ENCODE measurements at regions not wholly inside any gene's neighbourhood (a gene's known extent, or its start where the extent isn't known, plus 50 kb on each side); places are given as distances from the start of the nearest gene placed in this dataset.
A peak's percentile ranks its signal among the peaks of the same experiment; 100 is the strongest.

- no peak for TF ChIP-seq CTCF (IDR thresholded peaks at IDR 0.05)
- peak overlapping the region; percentile 48 for H3K27ac ChIP-seq
- H3K36me3 ChIP-seq: no peaks in the 10 kb centered on the region
- peaks cover 6% of the 10 kb centered on the region for H3K4me1 ChIP-seq
- H3K27me3 ChIP-seq (ENCODE audit: low read depth): no peaks in the 10 kb centered on the region
- ATAC-seq: peak; percentile 73 to 78
- H3K4me3 ChIP-seq: no peak overlapping the region
- no peak for DNase-seq
- intact Hi-C loops (cut with DNase I): no loop called here
- H3K9me3 ChIP-seq: no peaks in the 10 kb centered on the region
Observed at GRCh38 chr10:62545160-62546066, 171.2 kb downstream of the ZNF365 start.

- no peak overlapping the region for H3K27ac ChIP-seq
- H3K4me1 ChIP-seq: peaks cover 6% of the 10 kb centered on the region
- no peak for ATAC-seq
- TF ChIP-seq CTCF (IDR thresholded peaks at IDR 0.05): no peak
- no peak overlapping the region for H3K4me3 ChIP-seq
- no peaks in the 10 kb centered on the region for H3K9me3 ChIP-seq
- no peak for DNase-seq
- H3K27me3 ChIP-seq (ENCODE audit: low read depth): no peaks in the 10 kb centered on the region
- intact Hi-C loops (cut with DNase I): no loop called here
- no peaks in the 10 kb centered on the region for H3K36me3 ChIP-seq
Observed at GRCh38 chr10:62548686-62549085, 174.5 kb downstream of the ZNF365 start.

GRCh38 chr10:62550173-62550572, 176.0 kb downstream of the ZNF365 start:
- no peak overlapping the region for H3K4me3 ChIP-seq
- H3K27ac ChIP-seq: no peak overlapping the region
- H3K36me3 ChIP-seq: no peaks in the 10 kb centered on the region
- intact Hi-C loops (cut with DNase I): no loop called here
- H3K9me3 ChIP-seq: no peaks in the 10 kb centered on the region
- ATAC-seq (no peak), DNase-seq (no peak)
- no peaks in the 10 kb centered on the region for H3K4me1 ChIP-seq
- TF ChIP-seq CTCF (IDR thresholded peaks at IDR 0.05): no peak
- no peaks in the 10 kb centered on the region for H3K27me3 ChIP-seq (ENCODE audit: low read depth)

- TF ChIP-seq CTCF (IDR thresholded peaks at IDR 0.05): peak; percentile 52
- H3K4me1 ChIP-seq: no peaks in the 10 kb centered on the region
- intact Hi-C loops (cut with DNase I): no loop called here
- no peaks in the 10 kb centered on the region for H3K27me3 ChIP-seq (ENCODE audit: low read depth)
- no peak overlapping the region for H3K27ac ChIP-seq
- no peaks in the 10 kb centered on the region for H3K36me3 ChIP-seq
- no peaks in the 10 kb centered on the region for H3K9me3 ChIP-seq
- DNase-seq: no peak
- no peak overlapping the region for H3K4me3 ChIP-seq
- peak; percentile 43 to 59 for ATAC-seq
Observed at GRCh38 chr10:62554632-62555199, 180.5 kb downstream of the ZNF365 start.

GRCh38 chr10:62559481-62560200, 185.5 kb downstream of the ZNF365 start:
- H3K27ac ChIP-seq: no peak overlapping the region
- ATAC-seq (no peak), DNase-seq (no peak)
- H3K36me3 ChIP-seq: no peaks in the 10 kb centered on the region
- H3K9me3 ChIP-seq: no peaks in the 10 kb centered on the region
- TF ChIP-seq CTCF (IDR thresholded peaks at IDR 0.05): no peak
- H3K27me3 ChIP-seq (ENCODE audit: low read depth): no peaks in the 10 kb centered on the region
- intact Hi-C loops (cut with DNase I): no loop called here
- no peaks in the 10 kb centered on the region for H3K4me1 ChIP-seq
- no peak overlapping the region for H3K4me3 ChIP-seq
